ENCODE measurements at regions not wholly inside any gene's neighbourhood (a gene's known extent, or its start where the extent isn't known, plus 50 kb on each side); places are given as distances from the start of the nearest gene placed in this dataset.
A peak's percentile ranks its signal among the peaks of the same experiment; 100 is the strongest.
"Not testable (repeated sequence)": the region's sequence is repeated elsewhere in the genome, so short reads cannot be mapped to it uniquely, and the experiment has no call there.

GRCh38 chr12:89789862-89790261 is 81.2 kb upstream of the ATP2B1 start:
- no peak for DNase-seq

- no peak for DNase-seq
Measured at GRCh38 chr12:89787763-89788162, 79.1 kb upstream of the ATP2B1 start.

- DNase-seq, result no peak
Measured at GRCh38 chr12:89786177-89786810, 77.7 kb upstream of the ATP2B1 start.

GRCh38 chr12:89783359-89784060 is 74.9 kb upstream of the ATP2B1 start:
- DNase-seq, result no peak

GRCh38 chr12:89782807-89783206 is 74.2 kb upstream of the ATP2B1 start:
- DNase-seq, result no peak

GRCh38 chr12:89781946-89782550 is 73.4 kb upstream of the ATP2B1 start:
- no peak for DNase-seq

GRCh38 chr12:89781156-89781555 is 72.5 kb upstream of the ATP2B1 start:
- no peak for DNase-seq

GRCh38 chr12:89779090-89779489 is 70.5 kb upstream of the ATP2B1 start:
- no peak for DNase-seq

- no peak for DNase-seq
Measured at GRCh38 chr12:89777733-89778379, 69.2 kb upstream of the ATP2B1 start.

GRCh38 chr12:89775986-89776365 is 67.3 kb upstream of the ATP2B1 start:
- DNase-seq, result no peak

GRCh38 chr12:89775063-89775985 is 66.7 kb upstream of the ATP2B1 start:
- DNase-seq, result no peak

- no peak for DNase-seq
Measured at GRCh38 chr12:89774645-89775044, 66.0 kb upstream of the ATP2B1 start.

- no peak for DNase-seq
Measured at GRCh38 chr12:89770391-89770790, 61.8 kb upstream of the ATP2B1 start.

- DNase-seq, result no peak
Measured at GRCh38 chr12:89769483-89769818, 60.8 kb upstream of the ATP2B1 start.

- DNase-seq, result peak; percentile 16
Measured at GRCh38 chr12:89768586-89769482, 60.2 kb upstream of the ATP2B1 start.

GRCh38 chr12:89765959-89766824 is 57.6 kb upstream of the ATP2B1 start:
- no peak for DNase-seq

- not testable (repeated sequence) for DNase-seq
Measured at GRCh38 chr12:89764164-89764563, 55.5 kb upstream of the ATP2B1 start.

- DNase-seq, result no peak
Measured at GRCh38 chr12:89762498-89763170, 54.0 kb upstream of the ATP2B1 start.

- DNase-seq, result no peak
Measured at GRCh38 chr12:89760783-89761182, 52.1 kb upstream of the ATP2B1 start.

All from GOT3 (cell line).